Renal cortical epithelial cell (primary cell): ENCODE measurements at regions not wholly inside any gene's neighbourhood (a gene's known extent, or its start where the extent isn't known, plus 50 kb on each side); places are given as distances from the start of the nearest gene placed in this dataset.
A peak's percentile ranks its signal among the peaks of the same experiment; 100 is the strongest.

Experiments
- DNase-seq: peaks from one replicate; pipeline ENCODE4 v3.0.0-alpha.2; 2011; ENCODE audit warnings: low read depth

DNA sequence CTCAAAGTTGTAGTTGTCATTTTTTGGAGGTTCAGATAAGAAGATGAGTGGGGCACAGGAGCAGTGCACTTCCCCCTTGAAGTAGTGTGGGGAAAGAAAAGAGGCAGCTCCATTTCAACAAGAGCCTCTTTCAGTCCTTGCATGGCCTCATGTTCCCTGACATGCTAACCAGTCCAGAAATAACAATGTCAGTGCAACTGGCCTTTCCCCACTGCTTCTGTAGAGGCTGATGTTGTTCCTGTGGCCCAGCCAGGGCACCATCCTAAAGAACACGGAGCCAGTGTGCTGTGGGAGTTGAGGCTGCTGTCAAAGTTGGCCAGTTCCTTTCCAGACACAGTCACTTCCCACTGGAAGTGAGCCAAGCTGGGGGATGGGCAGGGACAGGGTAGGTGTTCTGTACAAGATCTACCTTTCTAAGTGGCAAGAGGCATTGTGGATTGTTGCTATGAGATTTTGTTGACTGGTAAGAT, 77.7 kb upstream of the SLC38A2 start:
- peak; percentile 54 for DNase-seq

- DNase-seq: no peak
Measured at GRCh38 chr12:46449856-46450255, 77.3 kb upstream of the SLC38A2 start.

GRCh38 chr12:46449316-46449715, 76.7 kb upstream of the SLC38A2 start:
- DNase-seq: no peak

DNA sequence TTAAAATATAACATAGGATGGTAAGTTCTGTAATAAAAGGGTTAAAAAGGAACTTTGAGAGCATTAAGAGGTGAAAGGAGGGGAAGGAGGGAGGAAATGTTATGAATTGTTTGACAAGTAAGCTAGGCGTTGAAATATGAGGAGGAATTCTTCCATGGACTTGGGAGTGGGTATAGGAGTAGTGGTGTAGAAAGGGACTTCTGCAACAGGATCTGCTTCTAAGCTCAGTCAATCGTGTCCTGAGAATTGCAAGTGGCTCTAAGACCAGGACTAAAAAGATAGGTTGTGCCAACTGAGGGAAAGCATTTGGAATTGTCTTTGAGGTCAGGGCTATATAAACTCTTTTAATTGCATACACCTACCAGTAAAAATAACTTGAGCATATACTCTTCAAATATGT, 74.1 kb upstream of the SLC38A2 start:
- DNase-seq: peak; percentile 40

DNA sequence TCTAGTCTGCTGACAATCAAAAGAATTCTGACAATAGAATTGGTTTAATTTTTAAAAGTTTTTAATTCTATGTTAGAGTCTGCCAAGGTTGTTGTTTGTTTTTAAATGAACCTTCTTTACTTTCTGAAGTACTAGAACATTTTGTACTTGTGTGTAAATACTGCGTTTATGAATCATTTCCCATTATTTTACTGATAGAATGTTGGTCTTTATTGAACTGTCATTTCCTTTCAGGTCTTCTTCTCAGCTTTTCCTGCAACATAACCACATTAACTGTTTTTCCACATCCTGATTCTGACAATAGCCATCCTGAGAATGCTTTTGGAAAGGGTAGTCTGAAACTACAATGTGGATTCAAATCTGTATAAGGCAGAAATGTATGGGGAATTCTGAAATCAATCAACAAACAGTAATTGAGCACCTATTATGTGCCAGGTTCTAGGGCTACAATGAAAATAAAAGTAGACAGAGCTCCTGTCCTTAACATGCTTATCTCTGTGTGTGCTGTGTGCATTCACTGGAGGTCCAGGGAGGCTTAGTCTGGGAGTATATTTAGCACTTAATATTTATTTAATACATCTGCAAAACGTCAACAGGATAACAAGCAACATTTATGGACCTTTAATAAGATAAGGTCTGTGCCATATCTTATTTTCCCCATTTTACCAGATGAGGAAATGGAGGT, 73.1 kb upstream of the SLC38A2 start:
- DNase-seq: peak; percentile 48

- DNase-seq: no peak
Measured at GRCh38 chr12:46445093-46445492, 72.5 kb upstream of the SLC38A2 start.

GRCh38 chr12:46443594-46444263, 71.2 kb upstream of the SLC38A2 start:
- DNase-seq: no peak

DNA sequence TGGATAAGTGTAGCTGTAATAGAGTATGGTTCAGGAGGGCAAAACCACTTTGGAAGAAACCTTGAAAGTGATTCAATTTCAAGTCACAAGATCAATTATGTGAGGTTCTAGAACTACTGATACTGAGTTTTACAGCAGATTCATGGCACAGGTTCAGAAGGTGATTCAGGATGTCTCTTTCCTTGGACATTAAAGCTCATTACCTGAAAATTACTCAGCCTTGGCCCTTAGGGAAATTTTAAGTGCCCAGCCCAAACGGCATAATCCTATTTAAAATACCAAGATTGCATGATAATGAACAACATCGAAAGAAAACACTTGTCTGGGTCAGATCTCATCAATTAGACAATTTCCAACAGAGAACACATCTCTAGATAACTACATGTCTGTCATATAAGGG, 70.2 kb upstream of the SLC38A2 start:
- DNase-seq: no peak

GRCh38 chr12:46442239-46442638, 69.7 kb upstream of the SLC38A2 start:
- DNase-seq: peak; percentile 83

DNA sequence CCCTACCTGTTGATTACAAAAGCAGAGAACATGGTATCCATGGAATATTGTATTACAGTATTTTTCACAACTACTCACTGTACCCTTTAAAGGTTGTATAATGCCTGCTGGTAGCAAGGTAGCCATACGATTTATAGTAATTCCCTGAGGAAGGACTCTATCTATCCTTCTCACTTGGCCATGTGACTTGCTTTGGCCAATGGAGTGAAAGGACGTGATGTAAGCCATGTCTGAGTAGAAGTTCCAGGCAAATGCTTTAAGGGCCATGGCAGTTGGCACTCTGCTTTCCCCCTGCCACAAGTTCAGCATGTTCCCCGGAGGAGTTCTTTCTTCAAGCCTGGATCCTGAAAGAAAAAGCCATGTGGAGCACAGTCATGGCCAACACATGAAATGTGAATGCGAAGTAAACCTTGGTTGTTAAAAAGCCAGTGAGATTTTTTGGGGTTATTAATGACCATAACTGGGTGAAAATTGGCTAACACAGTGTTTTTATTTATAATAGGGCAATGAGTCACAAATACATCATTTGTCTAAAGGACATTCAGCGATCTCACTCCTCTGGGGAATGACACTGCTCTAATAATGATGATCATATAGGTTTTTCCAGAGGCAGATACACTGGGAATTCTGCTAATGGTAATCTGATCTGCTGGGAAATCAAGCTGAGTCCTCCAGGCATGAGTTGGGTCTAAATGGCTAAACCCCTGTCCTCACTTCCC, 67.4 kb upstream of the SLC38A2 start:
- no peak for DNase-seq

DNA sequence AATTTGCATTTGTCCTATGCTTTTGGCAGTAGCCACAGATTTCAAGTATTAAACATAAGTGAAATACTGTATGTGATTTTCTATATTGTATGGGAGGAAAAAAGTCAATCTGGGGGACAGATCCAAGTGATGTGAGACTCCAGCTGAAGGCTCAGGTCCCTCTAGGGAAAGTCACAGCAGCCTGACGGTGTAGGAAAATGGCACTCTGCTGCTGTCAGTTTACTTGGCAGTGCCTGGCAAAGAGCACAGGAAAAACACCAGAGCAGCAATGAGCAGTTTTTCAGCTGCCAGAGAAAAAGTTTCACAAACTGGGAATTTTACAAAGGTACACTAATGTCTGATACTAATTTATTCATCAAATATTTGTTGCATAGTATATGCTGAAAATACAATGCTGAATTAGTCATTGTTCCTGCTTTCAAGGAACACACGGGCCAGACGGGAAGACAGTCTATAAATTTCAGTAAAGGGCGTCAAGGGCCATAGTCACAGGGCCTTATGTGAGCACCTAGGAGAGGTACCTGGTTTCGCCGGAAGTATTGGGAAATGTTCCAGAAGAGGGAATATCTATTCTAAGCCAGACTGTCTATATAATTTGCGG, 66.2 kb upstream of the SLC38A2 start:
- no peak for DNase-seq

DNA sequence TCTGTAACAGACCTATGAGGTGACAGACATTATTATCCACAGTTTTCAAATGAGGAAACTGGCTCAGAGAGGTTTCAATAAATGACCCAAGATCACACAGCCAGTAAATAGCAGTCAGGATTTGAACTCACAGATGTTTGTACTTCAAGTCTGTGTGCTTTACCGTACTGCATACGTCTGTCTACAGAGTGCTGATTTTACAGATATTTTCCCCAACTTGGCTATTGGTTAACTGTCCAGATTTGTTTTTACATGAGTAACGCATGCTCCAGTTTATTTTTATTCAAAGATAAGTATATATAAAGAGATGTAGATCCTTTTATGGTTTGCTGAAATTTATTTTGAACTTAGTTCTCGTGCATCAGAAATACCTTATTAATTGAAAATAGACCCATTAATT, 65.7 kb upstream of the SLC38A2 start:
- no peak for DNase-seq

DNA sequence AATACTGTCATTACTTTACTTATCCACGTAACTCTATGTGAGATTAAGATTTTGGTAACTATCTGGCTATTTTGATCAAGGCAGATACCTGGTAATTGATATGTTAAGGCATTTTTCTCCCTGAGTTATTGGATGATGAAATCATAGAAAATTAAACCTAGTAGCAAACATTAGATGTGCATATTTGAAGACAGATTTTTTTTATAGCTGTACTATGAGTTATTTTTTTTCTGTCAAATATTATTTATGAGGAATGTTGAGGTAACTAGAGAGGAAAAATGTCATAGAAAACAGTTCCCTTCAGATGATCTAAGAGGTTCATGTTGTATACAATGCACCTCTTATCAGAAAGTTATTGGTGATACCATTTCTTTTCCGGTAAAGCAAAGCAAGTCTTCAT, 64.9 kb upstream of the SLC38A2 start:
- no peak for DNase-seq

GRCh38 chr12:46436747-46437146, 64.2 kb upstream of the SLC38A2 start:
- DNase-seq: no peak

- no peak for DNase-seq
Measured at GRCh38 chr12:46435625-46436024, 63.1 kb upstream of the SLC38A2 start.

GRCh38 chr12:46435029-46435428, 62.5 kb upstream of the SLC38A2 start:
- no peak for DNase-seq

DNA sequence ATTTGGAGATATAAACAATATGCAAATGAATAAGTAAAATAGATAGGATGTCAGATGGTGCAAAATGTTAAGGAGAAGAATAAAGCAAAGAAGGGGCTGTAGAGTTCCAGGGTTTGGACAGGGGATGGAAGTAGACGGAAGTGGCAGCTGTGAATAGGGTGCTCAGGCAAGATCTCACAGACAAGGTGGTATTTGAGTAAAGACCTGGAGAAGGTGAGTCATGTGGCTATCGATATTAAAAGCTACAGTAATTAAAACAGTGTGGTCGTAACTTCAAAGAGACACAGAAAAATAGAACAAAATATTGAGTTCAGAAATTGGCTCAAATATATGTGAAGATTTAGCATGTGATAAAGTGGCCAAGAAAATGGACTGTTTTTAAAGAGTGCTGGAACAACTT, 61.3 kb upstream of the SLC38A2 start:
- DNase-seq: no peak

GRCh38 chr12:46432325-46432724, 59.8 kb upstream of the SLC38A2 start:
- no peak for DNase-seq

GRCh38 chr12:46430340-46430948, 57.9 kb upstream of the SLC38A2 start:
- peak; percentile 98 for DNase-seq
